Fibroblast of gingiva (primary cell): ENCODE measurements at regions not wholly inside any gene's neighbourhood (a gene's known extent, or its start where the extent isn't known, plus 50 kb on each side); places are given as distances from the start of the nearest gene placed in this dataset.

Source experiments
- DNase-seq: peaks from one replicate; pipeline ENCODE4 v3.0.0-alpha.2; 2011; ENCODE audit warnings: low read depth

- DNase-seq: no peak
These were observed 1665.0 kb upstream of the TENM3 start for GRCh38 chr4:180578175-180578574.

GRCh38 chr4:180581061-180581460 lies 1662.1 kb upstream of the TENM3 start:
- DNase-seq: no peak

- DNase-seq: no peak
These were observed 1655.8 kb upstream of the TENM3 start for GRCh38 chr4:180587379-180587778.

- no peak for DNase-seq
These were observed 1653.6 kb upstream of the TENM3 start for GRCh38 chr4:180589575-180589974.

DNA sequence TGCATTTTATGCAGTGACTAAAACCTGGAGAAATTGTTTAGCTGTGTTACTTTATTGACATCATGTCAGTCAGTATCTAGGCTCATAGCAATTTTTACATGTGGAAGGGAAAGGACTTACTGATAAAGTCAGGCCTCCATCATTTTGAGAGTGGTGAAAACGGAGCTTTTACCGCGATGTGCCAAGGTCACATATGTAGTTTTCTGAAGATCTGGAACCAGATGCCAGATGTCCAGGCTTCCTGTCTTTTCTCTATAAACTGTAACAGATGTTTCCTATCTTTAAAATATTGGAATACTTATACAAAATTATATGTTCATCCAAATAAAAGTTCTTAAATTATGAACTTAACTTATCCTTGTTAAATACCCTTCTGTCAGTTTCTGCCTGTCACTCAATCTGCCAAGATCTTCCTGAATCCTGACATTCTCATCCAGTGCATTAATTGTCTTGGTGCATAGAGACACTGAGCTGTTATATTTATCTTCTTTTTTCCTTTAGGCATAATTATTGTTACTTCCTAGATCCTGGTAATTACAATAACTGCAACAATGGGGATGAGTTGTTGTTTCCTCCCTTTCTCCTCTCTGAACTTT lies 1646.2 kb upstream of the TENM3 start:
- DNase-seq: no peak

- DNase-seq: no peak
These were observed 1644.9 kb upstream of the TENM3 start for GRCh38 chr4:180598281-180598680.

GRCh38 chr4:180603791-180604190 lies 1639.4 kb upstream of the TENM3 start:
- DNase-seq: no peak

DNA sequence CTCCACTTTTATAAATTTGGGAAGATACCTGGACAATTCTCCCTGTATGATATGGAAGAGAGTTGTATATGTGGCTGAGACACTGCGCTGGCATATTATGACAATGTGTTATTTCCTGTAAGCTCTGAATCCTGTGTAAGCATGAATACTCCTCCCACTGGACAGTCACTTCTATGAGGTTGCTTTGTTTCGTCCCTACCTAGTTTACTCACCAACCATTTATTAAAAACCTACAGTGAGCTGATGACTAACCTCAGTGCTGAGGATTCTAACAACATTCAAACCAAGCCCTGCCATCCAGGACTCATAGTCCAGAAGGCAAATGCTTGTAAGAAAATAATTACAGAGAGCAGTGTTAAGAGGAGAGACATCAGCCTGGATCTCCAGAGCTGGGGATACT lies 1632.9 kb upstream of the TENM3 start:
- DNase-seq: no peak

- DNase-seq: no peak
These were observed 1627.5 kb upstream of the TENM3 start for GRCh38 chr4:180615746-180616145.

- no peak for DNase-seq
These were observed 1626.0 kb upstream of the TENM3 start for GRCh38 chr4:180617196-180617595.

GRCh38 chr4:180618396-180618795 lies 1624.8 kb upstream of the TENM3 start:
- no peak for DNase-seq

GRCh38 chr4:180619440-180619839 lies 1623.8 kb upstream of the TENM3 start:
- DNase-seq: no peak

- DNase-seq: no peak
These were observed 1620.9 kb upstream of the TENM3 start for GRCh38 chr4:180622254-180622653.

GRCh38 chr4:180625653-180626052 lies 1617.5 kb upstream of the TENM3 start:
- no peak for DNase-seq

DNA sequence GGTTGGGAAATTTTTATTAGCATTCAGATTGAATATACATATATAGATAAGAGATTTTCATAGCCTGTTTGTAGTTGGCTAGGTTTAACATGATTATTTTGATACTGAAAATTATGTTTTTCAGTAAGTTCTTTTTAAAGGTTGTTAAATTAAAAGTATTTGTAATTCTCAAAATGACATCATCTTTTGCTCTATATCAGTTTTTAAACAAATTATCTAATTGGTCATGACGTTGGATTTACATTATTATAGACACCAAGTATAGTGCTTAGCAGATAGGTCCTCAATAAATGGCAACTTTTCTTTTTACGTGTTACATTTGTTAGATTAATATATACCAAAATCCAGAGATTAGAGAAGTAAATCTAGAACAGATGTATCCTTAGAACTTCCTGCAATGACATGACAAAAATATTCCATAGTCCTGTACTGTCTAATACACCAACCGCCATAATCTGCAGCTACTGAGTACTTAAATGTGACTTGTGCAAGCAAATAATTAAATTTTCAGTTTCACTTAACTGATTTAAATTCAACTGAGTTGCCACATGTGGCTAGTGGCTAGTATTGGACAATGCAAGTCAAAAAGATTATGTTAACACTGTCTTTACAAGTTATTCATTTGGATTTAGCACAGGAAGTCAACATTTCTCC lies 1613.1 kb upstream of the TENM3 start:
- no peak for DNase-seq

GRCh38 chr4:180634306-180634705 lies 1608.9 kb upstream of the TENM3 start:
- no peak for DNase-seq

- no peak for DNase-seq
These were observed 1607.9 kb upstream of the TENM3 start for GRCh38 chr4:180635281-180635680.

DNA sequence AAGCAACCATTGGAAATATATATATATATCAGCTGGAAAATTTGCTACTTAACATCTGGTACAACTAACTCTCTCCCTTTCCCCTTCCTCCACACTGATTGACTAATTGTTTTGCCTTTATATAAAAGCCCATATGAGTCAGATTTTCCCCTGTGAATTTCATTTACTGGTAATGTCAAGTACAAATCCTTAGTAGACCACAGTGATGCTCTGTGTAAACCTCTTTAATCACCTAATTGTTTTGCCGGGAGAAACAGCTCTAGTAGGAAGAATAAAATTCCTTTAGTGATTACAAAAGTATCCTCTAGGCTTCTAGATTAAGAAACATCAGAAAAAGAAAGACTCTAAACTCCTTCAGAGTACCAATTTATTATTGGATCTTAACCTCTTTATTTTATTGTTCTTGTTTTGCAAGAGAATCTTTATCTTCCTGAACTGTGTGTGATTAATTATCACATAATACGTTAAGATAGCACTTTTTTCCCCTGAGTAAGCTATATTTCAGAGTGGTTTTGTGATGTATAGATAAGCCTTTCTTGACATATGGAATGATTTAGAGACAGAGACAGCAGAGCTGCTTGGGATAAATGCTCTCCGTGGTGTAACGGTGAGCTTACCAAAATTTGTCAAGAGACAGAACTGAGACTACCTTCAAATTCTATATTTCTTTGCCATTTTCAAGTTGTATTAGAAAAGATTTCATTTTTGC lies 1606.4 kb upstream of the TENM3 start:
- DNase-seq: no peak

GRCh38 chr4:180637616-180638015 lies 1605.6 kb upstream of the TENM3 start:
- DNase-seq: no peak

DNA sequence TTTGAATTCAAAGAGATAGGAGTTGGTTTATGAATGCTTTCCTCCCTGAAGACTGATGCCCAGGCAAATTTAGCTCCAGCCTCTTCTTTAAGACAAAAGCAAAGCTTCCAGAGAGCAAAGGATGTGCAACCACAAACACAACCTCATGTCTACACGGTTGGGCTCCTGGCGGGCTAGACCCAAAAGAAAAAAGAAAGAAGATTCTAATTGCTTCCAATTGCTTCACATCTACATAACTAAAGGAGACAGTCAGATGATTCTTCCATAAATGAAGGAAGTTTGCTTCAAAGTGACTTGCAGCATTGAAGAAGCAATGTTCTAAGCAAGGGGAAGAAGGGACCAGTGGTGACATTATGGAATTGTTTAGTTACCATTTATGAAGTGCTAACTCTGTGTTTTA lies 1603.0 kb upstream of the TENM3 start:
- no peak for DNase-seq

- DNase-seq: no peak
These were observed 1601.7 kb upstream of the TENM3 start for GRCh38 chr4:180641495-180641894.

DNA sequence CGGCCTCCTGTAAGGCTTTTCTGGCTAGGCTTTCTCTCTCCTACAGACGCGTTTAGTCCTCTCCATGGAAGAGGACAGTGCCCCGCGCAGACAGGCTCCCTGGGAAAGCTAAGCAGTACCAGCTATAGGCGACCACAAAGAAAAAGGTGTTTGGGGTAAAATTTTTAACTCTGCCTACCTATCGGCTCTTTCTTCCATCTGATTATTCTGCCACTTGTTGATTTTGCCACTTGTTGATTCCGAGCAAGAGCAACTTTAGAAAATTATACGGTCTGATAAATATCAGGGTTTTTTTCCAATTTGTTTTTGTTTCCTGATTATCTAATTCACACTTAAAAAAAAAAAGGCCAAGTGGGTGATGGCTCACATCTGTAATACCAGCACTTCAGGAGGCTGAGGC lies 1600.5 kb upstream of the TENM3 start:
- DNase-seq: no peak

- no peak for DNase-seq
These were observed 1592.9 kb upstream of the TENM3 start for GRCh38 chr4:180650273-180650672.

DNA sequence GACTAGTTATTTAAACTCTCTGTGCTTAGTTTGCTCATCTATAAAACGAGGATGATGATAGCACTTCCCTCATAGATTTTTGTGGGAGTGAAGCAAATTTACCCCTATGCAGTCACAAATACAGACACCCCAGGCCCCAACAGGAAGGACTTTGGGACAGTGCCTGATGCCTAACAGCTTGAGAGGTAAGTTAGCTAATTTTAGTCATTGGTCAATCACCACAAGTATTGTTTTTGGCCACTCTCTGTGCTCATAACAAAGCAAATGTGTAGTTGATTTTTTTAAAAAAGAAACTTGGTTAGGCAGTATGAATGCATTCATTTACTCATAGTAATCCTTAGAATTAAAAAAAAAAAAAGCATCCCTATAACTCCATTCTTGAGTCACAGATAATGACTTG lies 1590.7 kb upstream of the TENM3 start:
- no peak for DNase-seq
